Ovary (tissue), 3 donors: ENCODE measurements at regions not wholly inside any gene's neighbourhood (a gene's known extent, or its start where the extent isn't known, plus 50 kb on each side); places are given as distances from the start of the nearest gene placed in this dataset.

ENCODE experiments used
- CTCF ChIP-seq, 3 donors: fragments of 450-650 bp in 2 of 3; fragments of 200-600 bp in 1 of 3; IDR thresholded peaks; one replicate each; pipeline versions ENCODE4 v1.5.1 to v1.8.0; 2016 to 2022; ENCODE audit warnings: antibody characterized with exemption in 3 of 3, mild to moderate bottlenecking in 1 of 3
- POLR2A ChIP-seq: fragments of 450-650 bp; IDR thresholded peaks from one replicate; pipeline ENCODE4 v1.6.1; 2017; ENCODE audit warnings: antibody characterized with exemption, mild to moderate bottlenecking, moderate library complexity
- donor health status: DM: no; HTN: no; CAD: no.

- TF ChIP-seq CTCF (IDR thresholded peaks at IDR 0.05) (no peak), POLR2A (no peak)
Observed at GRCh38 chr7:118478236-118478635, 253.7 kb downstream of the ANKRD7 start.
